GM23338 (cell line): ENCODE measurements at regions not wholly inside any gene's neighbourhood (a gene's known extent, or its start where the extent isn't known, plus 50 kb on each side); places are given as distances from the start of the nearest gene placed in this dataset.
"Not testable (repeated sequence)": the region's sequence is repeated elsewhere in the genome, so short reads cannot be mapped to it uniquely, and the experiment has no call there.

ENCODE experiments used
- ATAC-seq: fragments of 200-7000 bp; cut with Tn5 transposase; 3 replicates; pipeline ENCODE4 v1.9.1; 2020
- DNase-seq: peaks from one replicate; pipeline ENCODE4 v3.0.0-alpha.2; 2015; ENCODE audit warnings: low spot score
- H2AFZ ChIP-seq: fragments of 200-600 bp; sonication (generic); 2 replicates; pipeline ENCODE4 v1.8.0; 2016; ENCODE audit warnings: antibody characterized with exemption, mild to moderate bottlenecking, moderate library complexity
- H3F3A ChIP-seq: fragments of 200-600 bp; sonication (generic); replicated peaks from 2 replicates; pipeline ENCODE4 v1.8.0; 2017; ENCODE audit warnings: antibody characterized with exemption, mixed run types, low read depth
- H3K27ac ChIP-seq: fragments of 200-600 bp; sonication (generic); 2 replicates; pipeline ENCODE4 v1.6.1; 2016; ENCODE audit warnings: low read depth
- H3K27me3 ChIP-seq: fragments of 200-600 bp; sonication (generic); 2 replicates; pipeline ENCODE4 v1.8.0; 2016; ENCODE audit warnings: mild to moderate bottlenecking, mixed run types, moderate library complexity; ENCODE audit not compliant: insufficient read depth
- H3K36me3 ChIP-seq: fragments of 200-600 bp; sonication (generic); 2 replicates; pipeline ENCODE4 v1.8.0; 2016; ENCODE audit warnings: mild to moderate bottlenecking; ENCODE audit not compliant: insufficient read depth
- H3K4me1 ChIP-seq: fragments of 200-600 bp; sonication (generic); 2 replicates; pipeline ENCODE4 v1.8.0; 2016; ENCODE audit warnings: mild to moderate bottlenecking, moderate library complexity; ENCODE audit not compliant: insufficient read depth
- H3K4me2 ChIP-seq: fragments of 200-600 bp; sonication (generic); 2 replicates; pipeline ENCODE4 v1.7.1; 2017; ENCODE audit warnings: mixed run types
- H3K4me3 ChIP-seq: fragments of 200-600 bp; sonication (generic); 2 replicates; pipeline ENCODE4 v1.6.1; 2016; ENCODE audit warnings: mixed run types
- H3K79me2 ChIP-seq: fragments of 200-600 bp; sonication (generic); replicated peaks from 2 replicates; pipeline ENCODE4 v1.8.0; 2017; ENCODE audit warnings: mild to moderate bottlenecking; ENCODE audit not compliant: insufficient read depth
- H3K9me2 ChIP-seq: fragments of 200-600 bp; sonication (generic); 2 replicates; pipeline ENCODE4 v1.8.0; 2017; ENCODE audit not compliant: insufficient read depth
- H4K20me1 ChIP-seq: fragments of 200-600 bp; sonication (generic); replicated peaks from 2 replicates; pipeline ENCODE4 v1.8.0; 2017; ENCODE audit warnings: mild to moderate bottlenecking; ENCODE audit not compliant: insufficient read depth
- H3K27ac Mint-ChIP-seq: 2 replicates; pipeline ENCODE4 v1.8.0; 2020; ENCODE audit warnings: inconsistent platforms, mild to moderate bottlenecking, moderate library complexity, mixed read lengths
- H3K27me3 Mint-ChIP-seq: 3 replicates; pipeline ENCODE4 v1.8.0; 2022; ENCODE audit warnings: low read depth, mild to moderate bottlenecking, moderate library complexity, mixed read lengths, inconsistent platforms; ENCODE audit not compliant: insufficient read depth, poor library complexity
- H3K36me3 Mint-ChIP-seq: 3 replicates; pipeline ENCODE4 v1.8.0; 2021; ENCODE audit warnings: low read depth, mild to moderate bottlenecking, inconsistent platforms, moderate library complexity, mixed read lengths
- H3K4me1 Mint-ChIP-seq: 3 replicates; pipeline ENCODE4 v1.8.0; 2020; ENCODE audit warnings: mild to moderate bottlenecking, inconsistent platforms, mixed read lengths
- H3K4me3 Mint-ChIP-seq: 3 replicates; pipeline ENCODE4 v1.8.0; 2021; ENCODE audit warnings: moderate library complexity, mild to moderate bottlenecking, inconsistent platforms, mixed read lengths
- H3K9me3 Mint-ChIP-seq: 3 replicates; pipeline ENCODE4 v1.8.0; 2020; ENCODE audit warnings: moderate library complexity, mild to moderate bottlenecking, inconsistent platforms, mixed read lengths
- ETS1 ChIP-seq: IDR thresholded peaks from 2 replicates; pipeline ENCODE4 v1.6.1; 2016; ENCODE audit warnings: antibody characterized with exemption
- EZH2 ChIP-seq: fragments of 200-600 bp; sonication (generic); IDR thresholded peaks from one replicate; pipeline ENCODE4 v1.8.0; 2017; ENCODE audit warnings: antibody characterized with exemption, mild to moderate bottlenecking, low read depth; ENCODE audit not compliant: unreplicated experiment
- EZH2phosphoT487 ChIP-seq: fragments of 200-600 bp; sonication (generic); IDR thresholded peaks from one replicate; pipeline ENCODE4 v1.8.1; 2018; ENCODE audit warnings: antibody characterized with exemption; ENCODE audit not compliant: unreplicated experiment
- POLR2AphosphoS5 ChIP-seq: IDR thresholded peaks from 2 replicates; pipeline ENCODE4 v1.6.1; 2016; ENCODE audit warnings: antibody characterized with exemption, low read depth
- REST ChIP-seq: IDR thresholded peaks from one replicate; pipeline ENCODE4 v1.6.1; 2018; ENCODE audit warnings: antibody characterized with exemption; ENCODE audit not compliant: unreplicated experiment
- STAT1 ChIP-seq: IDR thresholded peaks from one replicate; pipeline ENCODE4 v1.6.1; 2016; ENCODE audit warnings: antibody characterized with exemption; ENCODE audit not compliant: unreplicated experiment
- ZNF331 ChIP-seq: fragments of 250-450 bp; sonication (Bioruptor Pico); IDR thresholded peaks from 2 replicates; pipeline ENCODE4 v1.5.0; 2020; ENCODE audit warnings: low read depth, mild to moderate bottlenecking, moderate library complexity

- DNase-seq, H3K4me1 Mint-ChIP-seq, H3K27me3 ChIP-seq, H3K4me1 ChIP-seq, H3F3A ChIP-seq, H3K4me2 ChIP-seq, H3K9me2 ChIP-seq, H3K27ac ChIP-seq, H3K36me3 ChIP-seq, H3K9me3 Mint-ChIP-seq, H3K4me3 ChIP-seq, H3K79me2 ChIP-seq, ATAC-seq, H2AFZ ChIP-seq, H3K27me3 Mint-ChIP-seq, H3K27ac Mint-ChIP-seq, H4K20me1 ChIP-seq, H3K36me3 Mint-ChIP-seq, H3K4me3 Mint-ChIP-seq: not testable (repeated sequence)
These were observed 1095.9 kb downstream of the SUCLG1 start for GRCh38 chr2:83363138-83363537.

DNA sequence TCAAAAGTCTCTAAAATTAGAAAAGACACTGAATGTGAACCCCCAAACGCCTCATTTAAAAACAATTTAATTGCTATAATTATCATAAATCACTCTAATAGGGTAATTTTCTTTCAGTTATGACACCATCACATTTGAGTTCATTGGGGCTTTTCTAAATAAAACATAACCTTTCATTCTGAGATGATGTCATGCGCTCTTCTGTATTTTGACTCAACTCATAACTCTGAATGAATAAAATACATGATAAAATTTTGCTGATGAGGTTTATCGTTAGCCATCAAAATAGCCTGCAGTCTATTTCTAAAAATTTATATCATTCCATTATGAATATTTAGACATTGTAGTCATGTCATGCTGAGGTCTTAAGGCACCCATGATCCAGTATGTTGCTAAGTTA is 1099.7 kb downstream of the SUCLG1 start:
- Mint-ChIP-seq H3K36me3 (0 out of 3 replicates have a peak, but pooled peaks cover 3% of the 10 kb centered on the region), H3K27me3 (no peaks in the 10 kb centered on the region), H3K27ac (no peak overlapping the region), H3K4me1 (no peaks in the 10 kb centered on the region), H3K4me3 (no peak overlapping the region), H3K9me3 (no peaks in the 10 kb centered on the region; the same call in 2 of the 3 replicates)
- no peaks in the 10 kb centered on the region for H3K4me1 ChIP-seq
- H3F3A ChIP-seq, result no peaks in the 10 kb centered on the region
- ATAC-seq (no peak), DNase-seq (no peak)
- no peaks in the 10 kb centered on the region for H3K36me3 ChIP-seq
- no peaks in the 10 kb centered on the region for H3K9me2 ChIP-seq
- H3K79me2 ChIP-seq, result no peaks in the 10 kb centered on the region
- no peak overlapping the region for H3K27ac ChIP-seq
- TF ChIP-seq ZNF331 (no peak), ETS1 (no peak), EZH2 (no peak)
- H4K20me1 ChIP-seq, result no peaks in the 10 kb centered on the region
- H2AFZ ChIP-seq, result no peak overlapping the region
- H3K4me3 ChIP-seq, result no peak overlapping the region
- H3K4me2 ChIP-seq, result no peak overlapping the region
- no peaks in the 10 kb centered on the region for H3K27me3 ChIP-seq

DNA sequence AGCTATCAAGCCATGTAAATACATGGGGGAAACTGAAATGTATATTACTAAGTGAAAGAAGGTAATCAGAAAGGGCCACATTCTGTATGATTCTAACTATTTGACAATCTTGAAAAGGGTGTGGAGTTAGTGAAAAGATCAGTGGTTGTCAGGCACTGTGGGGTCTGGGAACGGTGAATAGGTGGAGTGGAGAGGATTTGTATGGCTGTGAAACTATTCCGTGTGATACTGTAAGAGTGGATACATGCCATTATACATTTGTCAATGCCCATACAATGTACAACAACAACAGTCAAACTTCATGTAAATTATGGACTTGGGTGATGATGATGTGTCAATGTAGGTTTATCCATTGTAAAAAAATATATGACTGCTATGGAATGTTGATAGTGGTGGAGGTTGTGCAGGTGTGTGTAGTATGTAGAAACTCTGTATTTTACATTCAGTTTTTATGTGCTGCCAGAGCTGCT is 1116.2 kb downstream of the SUCLG1 start:
- Mint-ChIP-seq H3K4me1 (no peaks in the 10 kb centered on the region), H3K9me3 (peaks cover 9% of the 10 kb centered on the region), H3K27me3 (no peaks in the 10 kb centered on the region), H3K27ac (no peak overlapping the region), H3K4me3 (no peak overlapping the region), H3K36me3 (peaks cover 6% of the 10 kb centered on the region; the same call in 2 of the 3 replicates)
- no peaks in the 10 kb centered on the region; the same call in 1 of the 2 replicates for H3K9me2 ChIP-seq
- no peaks in the 10 kb centered on the region for H3F3A ChIP-seq
- TF ChIP-seq ZNF331, result no peak
- H2AFZ ChIP-seq, result no peak overlapping the region
- DNase-seq (no peak), ATAC-seq (no peak)
- no peaks in the 10 kb centered on the region for H3K79me2 ChIP-seq
- H3K27me3 ChIP-seq, result no peaks in the 10 kb centered on the region
- H3K4me1 ChIP-seq, result no peaks in the 10 kb centered on the region
- H3K27ac ChIP-seq, result no peak overlapping the region
- no peaks in the 10 kb centered on the region for H4K20me1 ChIP-seq
- peaks cover 3% of the 10 kb centered on the region for H3K36me3 ChIP-seq
- H3K4me2 ChIP-seq, result no peak overlapping the region
- H3K4me3 ChIP-seq, result no peak overlapping the region

DNA sequence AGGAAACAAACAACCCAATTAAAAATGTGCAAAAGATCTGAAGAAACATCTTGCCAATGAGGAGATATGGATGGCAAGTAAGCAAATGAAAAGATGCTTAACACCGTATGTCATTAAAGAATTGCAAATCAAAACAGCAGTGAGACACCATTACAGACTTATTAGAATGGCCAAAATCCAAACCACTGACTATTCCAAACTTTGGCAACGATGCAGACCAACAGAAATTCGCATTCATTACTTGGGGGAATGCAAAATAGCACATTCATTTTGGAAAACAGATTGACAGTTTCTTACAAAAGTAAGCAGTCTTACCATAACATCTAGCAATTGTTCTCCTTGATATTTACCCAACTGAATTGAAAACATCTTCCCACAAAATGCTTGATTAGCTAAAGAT is 1118.7 kb downstream of the SUCLG1 start:
- no peaks in the 10 kb centered on the region for H3K36me3 ChIP-seq
- no peaks in the 10 kb centered on the region for H3K4me1 ChIP-seq
- H3K9me2 ChIP-seq, result no peaks in the 10 kb centered on the region; the same call in 1 of the 2 replicates
- Mint-ChIP-seq H3K36me3 (no peaks in the 10 kb centered on the region), H3K4me3 (no peak overlapping the region), H3K27ac (no peak overlapping the region), H3K27me3 (no peaks in the 10 kb centered on the region), H3K9me3 (no peaks in the 10 kb centered on the region), H3K4me1 (no peaks in the 10 kb centered on the region)
- no peak overlapping the region for H3K4me2 ChIP-seq
- no peaks in the 10 kb centered on the region for H3K79me2 ChIP-seq
- ATAC-seq (no peak), DNase-seq (no peak)
- H2AFZ ChIP-seq, result no peak overlapping the region
- H3F3A ChIP-seq, result no peaks in the 10 kb centered on the region
- no peaks in the 10 kb centered on the region for H4K20me1 ChIP-seq
- H3K4me3 ChIP-seq, result no peak overlapping the region
- no peaks in the 10 kb centered on the region for H3K27me3 ChIP-seq
- no peak overlapping the region for H3K27ac ChIP-seq
- TF ChIP-seq STAT1, result no peak
- TF ChIP-seq REST, result no peak
- no peak for TF ChIP-seq ETS1
- TF ChIP-seq POLR2AphosphoS5, result no peak
- no peak for TF ChIP-seq EZH2phosphoT487
